HepG2 (cell line): ENCODE measurements at regions not wholly inside any gene's neighbourhood (a gene's known extent, or its start where the extent isn't known, plus 50 kb on each side); places are given as distances from the start of the nearest gene placed in this dataset.

Source experiments
- ATAC-seq: fragments of 200-7000 bp; cut with Tn5 transposase; 3 replicates; pipeline ENCODE4 v1.9.1; 2020; ENCODE audit warnings: mild to moderate bottlenecking, moderate library complexity
- BruUV-seq: library from RNA; stranded (reverse); fragments of 400-500 nt; replicated peaks from 2 replicates; lab custom pipeline; 2021; lab: Mats Ljungman, UMichigan
- CTCF ChIA-PET: fragments of 300-600 bp; formaldehyde crosslinking; extraction: SDS; loops from one replicate; lab custom pipeline; 2021; ENCODE audit warnings: low total read pairs, inconsistent platforms, low intra/inter-chr PET ratio; lab: Yijun Ruan, JAX
- POLR2A ChIA-PET: fragments of 350-600 bp; sonication (Branson Sonifier 250); formaldehyde crosslinking; loops from one replicate; lab custom pipeline; 2020; ENCODE audit warnings: antibody characterized with exemption, inconsistent platforms; lab: Yijun Ruan, JAX
- DNase-seq: peaks from one replicate; pipeline ENCODE4 v3.0.0-alpha.2; 2015; ENCODE audit warnings: low spot score
- FAIRE-seq: peaks from 3 replicates; lab custom pipeline; 2011; peaks lifted over from hg19 to GRCh38; lab: Jason Lieb, UNC
- H2AFZ ChIP-seq: one replicate; pipeline ENCODE4 v1.6.1; 2011; ENCODE audit warnings: low read length, inconsistent platforms
- H3K27ac ChIP-seq: fragments of 300-600 bp; 3 replicates; pipeline ENCODE4 v1.8.0; 2011; ENCODE audit warnings: mixed run types, mild to moderate bottlenecking, mixed read lengths, low read length, inconsistent platforms; ENCODE audit not compliant: insufficient read depth; ENCODE audit errors: extremely low read length
- H3K27me3 ChIP-seq, 2 experiments: fragments of 200-600 bp in 1 of 2; 2 replicates in 1 of 2; 3 replicates in 1 of 2; pipeline versions ENCODE4 v1.6.0 to v1.8.0; 2011; ENCODE audit warnings: low read length in 2 of 2, mild to moderate bottlenecking in 2 of 2, moderate library complexity in 2 of 2, inconsistent platforms in 1 of 2; ENCODE audit not compliant: insufficient read depth in 2 of 2, control insufficient read depth in 1 of 2
- H3K36me3 ChIP-seq, 2 experiments: fragments of 200-600 bp in 1 of 2; replicated peaks in 1 of 2; 2 replicates in 1 of 2; 3 replicates in 1 of 2; pipeline versions ENCODE4 v1.5.1 to v1.8.0; 2011; ENCODE audit warnings: low read length in 2 of 2, inconsistent platforms in 1 of 2; ENCODE audit not compliant: insufficient read depth in 2 of 2, control insufficient read depth in 1 of 2
- H3K4me1 ChIP-seq: 2 replicates; pipeline ENCODE4 v1.5.1; 2012; ENCODE audit warnings: low read length, inconsistent platforms; ENCODE audit not compliant: insufficient read depth
- H3K4me2 ChIP-seq: 2 replicates; pipeline ENCODE4 v1.6.0; 2011; ENCODE audit warnings: low read depth, low read length, inconsistent platforms
- H3K4me3 ChIP-seq, 3 experiments: fragments of 200-600 bp in 1 of 3; sonication (generic), shearing (Covaris generic) in 1 of 3; replicated peaks in 1 of 3; 2 replicates each; pipeline ENCODE4 v1.5.1; 2011 to 2016; ENCODE audit warnings: low read length in 3 of 3, inconsistent platforms in 2 of 3, low read depth in 2 of 3, mild to moderate bottlenecking in 2 of 3, control low read depth in 1 of 3, mixed read lengths in 1 of 3; ENCODE audit not compliant: insufficient read depth in 1 of 3
- H3K79me2 ChIP-seq: one replicate; pipeline ENCODE4 v1.6.1; 2011; ENCODE audit warnings: low read length, inconsistent platforms; ENCODE audit not compliant: insufficient read depth
- H3K9ac ChIP-seq: 2 replicates; pipeline ENCODE4 v1.6.0; 2011; ENCODE audit warnings: mild to moderate bottlenecking, low read depth, low read length, inconsistent platforms; ENCODE audit not compliant: insufficient read depth
- H3K9me3 ChIP-seq: 2 replicates; pipeline ENCODE4 v1.5.1; 2012; ENCODE audit warnings: mild to moderate bottlenecking, low read length
- H4K20me1 ChIP-seq: 2 replicates; pipeline ENCODE4 v1.6.0; 2011; ENCODE audit warnings: inconsistent platforms, mild to moderate bottlenecking, low read length, moderate library complexity; ENCODE audit not compliant: insufficient read depth
- AKNA ChIP-seq: sonication (generic); formaldehyde crosslinking; IDR thresholded peaks from 2 replicates; pipeline ENCODE4 v1.4.0; 2020; ENCODE audit warnings: missing genetic modification reagents, borderline replicate concordance
- MBD4 ChIP-seq: IDR thresholded peaks from 2 replicates; pipeline ENCODE4 v1.6.1; 2012; ENCODE audit warnings: low read length, inconsistent platforms, borderline replicate concordance
- MLXIP ChIP-seq: sonication (generic); formaldehyde crosslinking; IDR thresholded peaks from 2 replicates; pipeline ENCODE4 v1.9.0; 2021; ENCODE audit warnings: missing genetic modification reagents, borderline replicate concordance
- PRMT3 ChIP-seq: sonication (generic); formaldehyde crosslinking; IDR thresholded peaks from 2 replicates; pipeline ENCODE4 v1.8.1; 2022; ENCODE audit warnings: low read depth, mild to moderate bottlenecking, moderate library complexity, missing genetic modification reagents, borderline replicate concordance
- SIX4 ChIP-seq: sonication (generic); formaldehyde crosslinking; IDR thresholded peaks from 2 replicates; pipeline ENCODE4 v1.4.0; 2020; ENCODE audit warnings: missing genetic modification reagents
- SMARCE1 ChIP-seq: fragments of 450-650 bp; IDR thresholded peaks from 2 replicates; pipeline ENCODE4 v1.6.1; 2017; ENCODE audit warnings: borderline replicate concordance
- TCF7 ChIP-seq: sonication (generic); IDR thresholded peaks from 2 replicates; pipeline ENCODE4 v1.6.1; 2016; ENCODE audit warnings: antibody characterized with exemption, low read depth
- YEATS2 ChIP-seq: sonication (generic); formaldehyde crosslinking; IDR thresholded peaks from 2 replicates; pipeline ENCODE4 v1.4.0; 2020; ENCODE audit warnings: missing genetic modification reagents, borderline replicate concordance
- ZBTB38 ChIP-seq: sonication (generic); formaldehyde crosslinking; IDR thresholded peaks from 2 replicates; pipeline ENCODE4 v1.5.1; 2020; ENCODE audit warnings: mild to moderate bottlenecking, missing genetic modification reagents
- ZNF792 ChIP-seq: IDR thresholded peaks from 2 replicates; pipeline ENCODE4 v1.6.1; 2016
- WGBS: methylation state at CpG from one replicate; pipeline ENCODE4 v1.1.6; 2017; ENCODE audit warnings: low lambda C conversion rate; 5-methylcytosine and 5-hydroxymethylcytosine counted together
- in situ Hi-C: cut with HindIII; loops from 2 replicates; pipeline ENCODE4 v1.10.0; 2017; ENCODE audit warnings: low pct_unique_long_range_greater_than_20kb; ENCODE audit not compliant: extremely low pct_ligation_motif_present
- intact Hi-C: fragments of 100-400 bp; cut with micrococcal nuclease; formaldehyde crosslinking; loops from one replicate; pipeline ENCODE4 v1.10.0; 2022; ENCODE audit not compliant: unreplicated experiment

- Histone ChIP-seq H3K79me2 (no peaks in the 10 kb centered on the region), H3K27ac (no peak overlapping the region), H2AFZ (no peak overlapping the region), H3K9ac (no peak overlapping the region), H4K20me1 (no peaks in the 10 kb centered on the region), H3K36me3 (no peaks in the 10 kb centered on the region), H3K9me3 (no peaks in the 10 kb centered on the region), H3K4me1 (no peaks in the 10 kb centered on the region), H3K27me3 (no peaks in the 10 kb centered on the region), H3K4me2 (no peak overlapping the region), H3K4me3 (no peak overlapping the region)
- FAIRE-seq (no peak), ATAC-seq (no peak), DNase-seq (no peak)
- TF ChIP-seq SMARCE1 (no peak), ZBTB38 (CRISPR knock-in tag) (no peak)
- intact Hi-C loops: no loop called here
- POLR2A ChIA-PET: no interaction called here
- WGBS: 16% methylated on average over 8 of the region's 8 CpGs
- in situ Hi-C loops: no loop called here
- BruUV-seq: no TSS peak
- CTCF ChIA-PET: no interaction called here
Observed at GRCh38 chr2:103265521-103265920, 503.7 kb downstream of the TMEM182 start.

- WGBS: 11% methylated on average over 8 of the region's 8 CpGs
- no TSS peak for BruUV-seq
- Histone ChIP-seq H3K9me3 (peaks cover 16% of the 10 kb centered on the region), H3K4me2 (no peak overlapping the region), H3K4me1 (no peaks in the 10 kb centered on the region), H3K79me2 (no peaks in the 10 kb centered on the region), H2AFZ (no peak overlapping the region), H3K9ac (no peak overlapping the region), H3K36me3 (no peaks in the 10 kb centered on the region), H3K27ac (no peak overlapping the region), H4K20me1 (no peaks in the 10 kb centered on the region), H3K27me3 (no peaks in the 10 kb centered on the region), H3K4me3 (no peak overlapping the region)
- intact Hi-C loops (no loop called here), in situ Hi-C loops (no loop called here)
- DNase-seq (no peak), FAIRE-seq (no peak), ATAC-seq (no peak)
- ChIA-PET CTCF (no interaction called here), POLR2A (no interaction called here)
- TF ChIP-seq MLXIP (CRISPR knock-in tag) (no peak), YEATS2 (CRISPR knock-in tag) (no peak), SIX4 (CRISPR knock-in tag) (no peak), PRMT3 (CRISPR knock-in tag) (no peak), MBD4 (no peak), ZNF792 (CRISPR knock-in tag) (no peak), AKNA (no peak), TCF7 (no peak)
Observed at GRCh38 chr2:103268841-103269498, 507.1 kb downstream of the TMEM182 start.
